Transverse colon (tissue), 4 donors: ENCODE measurements at regions not wholly inside any gene's neighbourhood (a gene's known extent, or its start where the extent isn't known, plus 50 kb on each side); places are given as distances from the start of the nearest gene placed in this dataset.

ENCODE experiments used
- DNase-seq: peaks from one replicate; pipeline ENCODE4 v3.0.0-alpha.2; 2019
- H3K27ac ChIP-seq, 4 donors: fragments of 200-600 bp; sonication (generic); 2 replicates each; pipeline ENCODE4 v1.5.1; 2016 to 2018; ENCODE audit warnings: inconsistent platforms in 4 of 4
- H3K27me3 ChIP-seq: fragments of 200-600 bp; sonication (generic); 2 replicates; pipeline ENCODE4 v1.5.1; 2017; ENCODE audit warnings: inconsistent platforms
- H3K36me3 ChIP-seq, 4 donors: fragments of 200-600 bp; sonication (generic); 2 replicates each; pipeline ENCODE4 v1.5.1; 2017 to 2019; ENCODE audit warnings: inconsistent platforms in 4 of 4
- H3K4me1 ChIP-seq, 4 donors: fragments of 200-600 bp; sonication (generic); 2 replicates each; pipeline ENCODE4 v1.5.1; 2017 to 2020; ENCODE audit warnings: inconsistent platforms in 4 of 4
- H3K4me3 ChIP-seq, 4 donors: fragments of 200-600 bp; sonication (generic); 1 replicate in 1 of 4; 2 replicates in 3 of 4; pipeline versions ENCODE4 v1.5.1 to v1.6.1; 2017 to 2019; ENCODE audit warnings: inconsistent platforms in 4 of 4
- H3K9me3 ChIP-seq, 2 donors: fragments of 200-600 bp; sonication (generic); 2 replicates each; pipeline ENCODE4 v1.5.1; 2017 to 2019; ENCODE audit warnings: inconsistent platforms in 2 of 2
- EP300 ChIP-seq: sonication (generic); formaldehyde crosslinking; IDR thresholded peaks from one replicate; pipeline ENCODE4 v1.6.1; 2017; ENCODE audit warnings: antibody characterized with exemption, low read depth
- POLR2A ChIP-seq: fragments of 450-650 bp; IDR thresholded peaks from one replicate; pipeline ENCODE4 v1.6.1; 2016; ENCODE audit warnings: antibody characterized with exemption, mild to moderate bottlenecking, moderate library complexity
- POLR2AphosphoS5 ChIP-seq, 3 donors: sonication (generic); formaldehyde crosslinking; IDR thresholded peaks; one replicate each; pipeline ENCODE4 v1.6.1; 2016; ENCODE audit warnings: antibody characterized with exemption in 3 of 3
- WGBS, 2 donors: methylation state at CpG; one replicate each; pipeline ENCODE4 v1.1.5; 2018; ENCODE audit warnings: low coverage in 1 of 2; 5-methylcytosine and 5-hydroxymethylcytosine counted together
- in situ Hi-C, 4 donors: fragments of 200-750 bp; cut with MboI; loops; one replicate each; pipeline versions ENCODE4 v1.15.0 to v1.15.1; 2017; ENCODE audit warnings: low sequenced_read_pairs in 3 of 4, low pct_ligation_motif_present in 1 of 4, low pct_unique_long_range_greater_than_20kb in 1 of 4
- intact Hi-C: fragments of 100-400 bp; cut with DNase I; formaldehyde crosslinking; loops from one replicate; pipeline ENCODE4 v1.15.1; 2023; ENCODE audit warnings: low total_unique reads
- TF ChIP-seq, protein P1 (sequence below), 5 experiments: fragments of 200-600 bp in 3 of 5; fragments of 450-650 bp in 2 of 5; sonication (generic) in 3 of 5; IDR thresholded peaks; 1 replicate in 2 of 5; 2 replicates in 3 of 5; pipeline ENCODE4 v1.5.1; 2016 to 2017; ENCODE audit warnings: antibody characterized with exemption in 5 of 5, inconsistent platforms in 3 of 5, mild to moderate bottlenecking in 2 of 5, moderate library complexity in 1 of 5

DNA sequence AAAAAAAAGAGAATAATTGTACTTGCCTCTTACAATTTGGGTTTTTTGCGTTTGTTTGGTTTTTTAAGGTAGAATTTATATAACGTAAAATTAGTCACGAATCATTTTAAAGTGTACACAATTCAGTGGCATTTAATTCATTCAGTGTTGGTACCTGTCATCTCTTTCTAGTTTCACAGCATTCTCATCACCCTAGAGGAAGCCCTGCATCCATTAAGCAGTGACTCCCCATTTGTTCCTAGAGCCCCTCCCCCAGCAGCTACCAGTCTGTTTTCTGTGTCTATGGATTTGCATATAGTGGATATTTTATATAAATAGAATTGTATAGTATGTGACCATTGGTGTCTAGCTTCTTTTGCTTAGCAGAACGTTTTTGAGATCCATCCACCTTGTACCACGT is 233.2 kb upstream of the FMN2 start:
- no peaks in the 10 kb centered on the region for H3K36me3 ChIP-seq
- H3K27ac ChIP-seq: no peak overlapping the region
- peaks cover 0 to 14% (median 5%) of the 10 kb centered on the region in 4 donors for H3K4me1 ChIP-seq
- no peaks in the 10 kb centered on the region for H3K9me3 ChIP-seq
- TF ChIP-seq, protein P1, sequence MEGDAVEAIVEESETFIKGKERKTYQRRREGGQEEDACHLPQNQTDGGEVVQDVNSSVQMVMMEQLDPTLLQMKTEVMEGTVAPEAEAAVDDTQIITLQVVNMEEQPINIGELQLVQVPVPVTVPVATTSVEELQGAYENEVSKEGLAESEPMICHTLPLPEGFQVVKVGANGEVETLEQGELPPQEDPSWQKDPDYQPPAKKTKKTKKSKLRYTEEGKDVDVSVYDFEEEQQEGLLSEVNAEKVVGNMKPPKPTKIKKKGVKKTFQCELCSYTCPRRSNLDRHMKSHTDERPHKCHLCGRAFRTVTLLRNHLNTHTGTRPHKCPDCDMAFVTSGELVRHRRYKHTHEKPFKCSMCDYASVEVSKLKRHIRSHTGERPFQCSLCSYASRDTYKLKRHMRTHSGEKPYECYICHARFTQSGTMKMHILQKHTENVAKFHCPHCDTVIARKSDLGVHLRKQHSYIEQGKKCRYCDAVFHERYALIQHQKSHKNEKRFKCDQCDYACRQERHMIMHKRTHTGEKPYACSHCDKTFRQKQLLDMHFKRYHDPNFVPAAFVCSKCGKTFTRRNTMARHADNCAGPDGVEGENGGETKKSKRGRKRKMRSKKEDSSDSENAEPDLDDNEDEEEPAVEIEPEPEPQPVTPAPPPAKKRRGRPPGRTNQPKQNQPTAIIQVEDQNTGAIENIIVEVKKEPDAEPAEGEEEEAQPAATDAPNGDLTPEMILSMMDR (IDR thresholded peaks at IDR 0.05): no peak
- TF ChIP-seq EP300 (no peak), POLR2AphosphoS5 (IDR thresholded peaks at IDR 0.05) (no peak), POLR2A (no peak)
- no peak overlapping the region for H3K4me3 ChIP-seq
- intact Hi-C loops (no loop called here), in situ Hi-C loops (no loop called here)
- 83 to 85% methylated on average over 5 of the region's 5 CpGs for WGBS, 2 donors
- DNase-seq: no peak
- no peaks in the 10 kb centered on the region for H3K27me3 ChIP-seq

DNA sequence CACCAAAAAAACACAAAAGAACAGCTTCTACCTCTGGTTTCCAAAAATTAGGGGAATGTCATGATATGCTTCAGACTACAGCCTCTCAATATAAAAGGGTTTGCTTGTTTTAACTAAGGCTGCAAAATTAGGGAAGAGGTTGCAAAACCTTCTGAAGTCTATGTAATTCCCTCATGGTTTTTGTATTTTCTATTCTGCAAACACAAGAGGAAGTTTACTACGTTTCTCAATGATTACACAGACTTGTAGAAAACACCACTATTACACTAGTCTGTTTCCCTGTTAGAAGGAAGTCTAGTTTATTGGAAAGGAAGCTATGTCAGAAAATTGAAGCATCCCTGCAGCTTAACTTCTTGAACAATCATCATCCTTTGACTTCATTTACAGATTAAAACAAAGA is 229.7 kb upstream of the FMN2 start:
- Histone ChIP-seq H3K9me3 (no peaks in the 10 kb centered on the region), H3K4me1 (peaks cover 0 to 9% (median 3%) of the 10 kb centered on the region in 4 donors), H3K27ac (no peak overlapping the region), H3K27me3 (no peaks in the 10 kb centered on the region), H3K36me3 (no peaks in the 10 kb centered on the region), H3K4me3 (no peak overlapping the region)
- TF ChIP-seq POLR2AphosphoS5 (IDR thresholded peaks at IDR 0.05): no peak
- TF ChIP-seq EP300: no peak
- no peak for TF ChIP-seq POLR2A
- TF ChIP-seq, protein P1 (IDR thresholded peaks at IDR 0.05): no peak
- 34 to 42% methylated on average over 1 of the region's 1 CpG for WGBS, 2 donors
- no peak for DNase-seq
- in situ Hi-C loops (no loop called here), intact Hi-C loops (no loop called here)

DNA sequence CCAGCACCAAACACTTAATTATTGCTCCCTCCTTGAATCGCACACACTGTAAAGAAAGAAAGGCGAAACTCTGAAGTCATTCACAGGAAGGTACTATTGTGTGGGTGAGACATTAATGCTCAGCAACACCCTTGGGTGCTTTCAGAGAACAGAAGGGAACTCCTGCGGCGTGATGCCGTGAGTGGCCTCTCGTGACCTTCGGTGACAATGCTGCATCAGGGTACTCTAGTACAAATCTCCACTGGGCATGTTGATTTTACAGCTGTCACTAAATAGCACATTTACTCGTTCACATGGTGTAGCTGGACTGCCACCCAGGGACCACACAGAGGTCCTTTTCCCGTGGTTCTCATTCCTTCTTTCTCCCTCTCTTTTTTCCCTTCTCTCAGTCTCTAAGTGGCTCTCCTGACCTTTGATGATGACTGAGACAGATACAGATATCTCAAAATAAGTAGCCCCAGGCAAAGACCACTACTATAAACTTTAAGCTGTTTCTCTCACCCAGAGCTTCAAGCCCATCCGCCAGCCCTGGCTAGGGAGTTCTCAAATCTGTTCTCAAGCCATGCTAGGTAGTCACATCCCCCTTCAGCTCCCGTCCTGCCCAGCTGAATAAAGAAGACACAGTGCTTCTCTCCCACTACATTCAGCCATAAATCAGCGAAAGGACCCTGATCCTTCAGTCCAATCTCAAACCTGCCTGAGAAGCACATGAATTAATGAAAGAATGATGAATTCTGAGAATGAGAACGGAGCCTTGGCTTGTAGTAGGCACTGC is 223.4 kb upstream of the FMN2 start:
- no peaks in the 10 kb centered on the region for H3K36me3 ChIP-seq
- H3K4me3 ChIP-seq: no peak overlapping the region
- TF ChIP-seq POLR2A: no peak
- TF ChIP-seq EP300: no peak
- TF ChIP-seq POLR2AphosphoS5 (IDR thresholded peaks at IDR 0.05): no peak
- TF ChIP-seq, protein P1 (IDR thresholded peaks at IDR 0.05): no peak
- intact Hi-C loops: no loop called here
- H3K9me3 ChIP-seq: no peaks in the 10 kb centered on the region
- 72 to 77% methylated on average over 6 to 13 of the region's 13 CpGs for WGBS, 2 donors
- H3K4me1 ChIP-seq: no peaks in the 10 kb centered on the region
- H3K27me3 ChIP-seq: no peaks in the 10 kb centered on the region
- in situ Hi-C loops: no loop called here
- H3K27ac ChIP-seq: no peak overlapping the region
- no peak for DNase-seq

DNA sequence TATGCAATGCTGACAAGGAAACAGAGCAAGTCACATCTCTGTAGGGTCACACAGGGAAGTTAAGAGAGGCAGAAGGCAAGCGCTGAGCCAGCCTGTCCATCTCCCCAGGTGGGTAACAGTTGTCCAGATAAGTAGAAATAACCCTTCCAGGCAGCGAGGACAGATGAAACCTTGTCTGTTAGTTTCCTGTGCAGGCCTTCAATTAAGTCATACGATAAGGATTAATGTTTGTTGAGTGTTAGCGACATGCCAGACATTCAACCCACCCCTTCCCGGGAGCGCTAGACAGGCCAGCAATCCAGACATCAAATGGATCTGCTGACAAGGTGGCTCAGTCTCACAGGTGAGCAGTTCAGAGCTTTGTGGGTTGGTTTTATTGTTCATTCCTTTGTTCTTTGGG is 221.5 kb upstream of the FMN2 start:
- H3K4me3 ChIP-seq: no peak overlapping the region
- no peaks in the 10 kb centered on the region for H3K4me1 ChIP-seq
- H3K27ac ChIP-seq: no peak overlapping the region
- 80 to 91% methylated on average over 3 to 6 of the region's 6 CpGs for WGBS, 2 donors
- in situ Hi-C loops: no loop called here
- no peaks in the 10 kb centered on the region for H3K27me3 ChIP-seq
- H3K9me3 ChIP-seq: no peaks in the 10 kb centered on the region
- DNase-seq: no peak
- TF ChIP-seq POLR2AphosphoS5 (IDR thresholded peaks at IDR 0.05) (no peak), EP300 (no peak)
- TF ChIP-seq, protein P1 (IDR thresholded peaks at IDR 0.05): no peak
- no peaks in the 10 kb centered on the region for H3K36me3 ChIP-seq
- intact Hi-C loops: no loop called here
